HepG2 (cell line): ENCODE measurements at regions not wholly inside any gene's neighbourhood (a gene's known extent, or its start where the extent isn't known, plus 50 kb on each side); places are given as distances from the start of the nearest gene placed in this dataset.

Source experiments
- ATAC-seq: fragments of 200-7000 bp; cut with Tn5 transposase; 3 replicates; pipeline ENCODE4 v1.9.1; 2020; ENCODE audit warnings: mild to moderate bottlenecking, moderate library complexity
- BruUV-seq: library from RNA; stranded (reverse); fragments of 400-500 nt; replicated peaks from 2 replicates; lab custom pipeline; 2021; lab: Mats Ljungman, UMichigan
- CTCF ChIA-PET: fragments of 300-600 bp; formaldehyde crosslinking; extraction: SDS; loops from one replicate; lab custom pipeline; 2021; ENCODE audit warnings: low total read pairs, inconsistent platforms, low intra/inter-chr PET ratio; lab: Yijun Ruan, JAX
- POLR2A ChIA-PET: fragments of 350-600 bp; sonication (Branson Sonifier 250); formaldehyde crosslinking; loops from one replicate; lab custom pipeline; 2020; ENCODE audit warnings: antibody characterized with exemption, inconsistent platforms; lab: Yijun Ruan, JAX
- DNase-seq: peaks from one replicate; pipeline ENCODE4 v3.0.0-alpha.2; 2015; ENCODE audit warnings: low spot score
- FAIRE-seq: peaks from 3 replicates; lab custom pipeline; 2011; peaks lifted over from hg19 to GRCh38; lab: Jason Lieb, UNC
- H2AFZ ChIP-seq: one replicate; pipeline ENCODE4 v1.6.1; 2011; ENCODE audit warnings: low read length, inconsistent platforms
- H3K27ac ChIP-seq: fragments of 300-600 bp; 3 replicates; pipeline ENCODE4 v1.8.0; 2011; ENCODE audit warnings: mixed run types, mild to moderate bottlenecking, mixed read lengths, low read length, inconsistent platforms; ENCODE audit not compliant: insufficient read depth; ENCODE audit errors: extremely low read length
- H3K27me3 ChIP-seq, 2 experiments: fragments of 200-600 bp in 1 of 2; 2 replicates in 1 of 2; 3 replicates in 1 of 2; pipeline versions ENCODE4 v1.6.0 to v1.8.0; 2011; ENCODE audit warnings: low read length in 2 of 2, mild to moderate bottlenecking in 2 of 2, moderate library complexity in 2 of 2, inconsistent platforms in 1 of 2; ENCODE audit not compliant: insufficient read depth in 2 of 2, control insufficient read depth in 1 of 2
- H3K36me3 ChIP-seq, 2 experiments: fragments of 200-600 bp in 1 of 2; replicated peaks in 1 of 2; 2 replicates in 1 of 2; 3 replicates in 1 of 2; pipeline versions ENCODE4 v1.5.1 to v1.8.0; 2011; ENCODE audit warnings: low read length in 2 of 2, inconsistent platforms in 1 of 2; ENCODE audit not compliant: insufficient read depth in 2 of 2, control insufficient read depth in 1 of 2
- H3K4me1 ChIP-seq: 2 replicates; pipeline ENCODE4 v1.5.1; 2012; ENCODE audit warnings: low read length, inconsistent platforms; ENCODE audit not compliant: insufficient read depth
- H3K4me2 ChIP-seq: 2 replicates; pipeline ENCODE4 v1.6.0; 2011; ENCODE audit warnings: low read depth, low read length, inconsistent platforms
- H3K4me3 ChIP-seq, 3 experiments: fragments of 200-600 bp in 1 of 3; sonication (generic), shearing (Covaris generic) in 1 of 3; replicated peaks in 1 of 3; 2 replicates each; pipeline ENCODE4 v1.5.1; 2011 to 2016; ENCODE audit warnings: low read length in 3 of 3, inconsistent platforms in 2 of 3, low read depth in 2 of 3, mild to moderate bottlenecking in 2 of 3, control low read depth in 1 of 3, mixed read lengths in 1 of 3; ENCODE audit not compliant: insufficient read depth in 1 of 3
- H3K79me2 ChIP-seq: one replicate; pipeline ENCODE4 v1.6.1; 2011; ENCODE audit warnings: low read length, inconsistent platforms; ENCODE audit not compliant: insufficient read depth
- H3K9ac ChIP-seq: 2 replicates; pipeline ENCODE4 v1.6.0; 2011; ENCODE audit warnings: mild to moderate bottlenecking, low read depth, low read length, inconsistent platforms; ENCODE audit not compliant: insufficient read depth
- H3K9me3 ChIP-seq: 2 replicates; pipeline ENCODE4 v1.5.1; 2012; ENCODE audit warnings: mild to moderate bottlenecking, low read length
- H4K20me1 ChIP-seq: 2 replicates; pipeline ENCODE4 v1.6.0; 2011; ENCODE audit warnings: inconsistent platforms, mild to moderate bottlenecking, low read length, moderate library complexity; ENCODE audit not compliant: insufficient read depth
- SALL2 ChIP-seq: sonication (generic); formaldehyde crosslinking; IDR thresholded peaks from 2 replicates; pipeline ENCODE4 v1.8.1; 2023; ENCODE audit warnings: mild to moderate bottlenecking, missing genetic modification reagents, inconsistent platforms
- STAT6 ChIP-seq: sonication (generic); formaldehyde crosslinking; IDR thresholded peaks from 2 replicates; pipeline ENCODE4 v1.4.0; 2020; ENCODE audit warnings: missing genetic modification reagents, mild to moderate bottlenecking, borderline replicate concordance
- ZBTB7A ChIP-seq: sonication (generic); formaldehyde crosslinking; IDR thresholded peaks from 2 replicates; pipeline ENCODE4 v1.8.0; 2022; ENCODE audit warnings: mild to moderate bottlenecking, missing genetic modification reagents
- ZHX2 ChIP-seq, 2 experiments: sonication (generic) in 1 of 2; formaldehyde crosslinking in 1 of 2; IDR thresholded peaks; 2 replicates each; pipeline versions ENCODE4 v1.6.1 to v1.9.0; 2014 to 2022; ENCODE audit warnings: antibody characterized with exemption in 1 of 2, borderline replicate concordance in 1 of 2, inconsistent platforms in 1 of 2, low read depth in 1 of 2, missing genetic modification reagents in 1 of 2
- ZNF580 ChIP-seq: IDR thresholded peaks from 2 replicates; pipeline ENCODE4 v1.6.1; 2016; ENCODE audit warnings: low read depth, borderline replicate concordance
- ZNF850 ChIP-seq: sonication (generic); formaldehyde crosslinking; conservative IDR thresholded peaks from 2 replicates; pipeline ENCODE4 v1.9.0; 2021; ENCODE audit warnings: mild to moderate bottlenecking, missing genetic modification reagents
- ZSCAN20 ChIP-seq: sonication (generic); formaldehyde crosslinking; IDR thresholded peaks from 2 replicates; pipeline ENCODE4 v1.4.0; 2020; ENCODE audit warnings: missing genetic modification reagents, mild to moderate bottlenecking, borderline replicate concordance
- in situ Hi-C: cut with HindIII; loops from 2 replicates; pipeline ENCODE4 v1.10.0; 2017; ENCODE audit warnings: low pct_unique_long_range_greater_than_20kb; ENCODE audit not compliant: extremely low pct_ligation_motif_present
- intact Hi-C: fragments of 100-400 bp; cut with micrococcal nuclease; formaldehyde crosslinking; loops from one replicate; pipeline ENCODE4 v1.10.0; 2022; ENCODE audit not compliant: unreplicated experiment
- TF ChIP-seq, protein P1 (sequence below): sonication (generic); formaldehyde crosslinking; IDR thresholded peaks from 2 replicates; pipeline ENCODE4 v1.4.0; 2020; ENCODE audit warnings: mild to moderate bottlenecking, low read depth, missing genetic modification reagents

GRCh38 chr7:94228223-94228622 is 166.5 kb upstream of the COL1A2 start:
- CTCF ChIA-PET: no interaction called here
- TF ChIP-seq ZNF580 (CRISPR knock-in tag) (no peak), ZHX2 (IDR thresholded peaks at IDR 0.05; ENCODE audit: low read depth) (no peak), ZHX2 (CRISPR knock-in tag; IDR thresholded peaks at IDR 0.05; ENCODE audit: borderline replicate concordance) (no peak), ZNF850 (no peak), ZSCAN20 (CRISPR knock-in tag) (no peak), ZBTB7A (no peak), STAT6 (no peak), SALL2 (no peak)
- TF ChIP-seq, protein P1, sequence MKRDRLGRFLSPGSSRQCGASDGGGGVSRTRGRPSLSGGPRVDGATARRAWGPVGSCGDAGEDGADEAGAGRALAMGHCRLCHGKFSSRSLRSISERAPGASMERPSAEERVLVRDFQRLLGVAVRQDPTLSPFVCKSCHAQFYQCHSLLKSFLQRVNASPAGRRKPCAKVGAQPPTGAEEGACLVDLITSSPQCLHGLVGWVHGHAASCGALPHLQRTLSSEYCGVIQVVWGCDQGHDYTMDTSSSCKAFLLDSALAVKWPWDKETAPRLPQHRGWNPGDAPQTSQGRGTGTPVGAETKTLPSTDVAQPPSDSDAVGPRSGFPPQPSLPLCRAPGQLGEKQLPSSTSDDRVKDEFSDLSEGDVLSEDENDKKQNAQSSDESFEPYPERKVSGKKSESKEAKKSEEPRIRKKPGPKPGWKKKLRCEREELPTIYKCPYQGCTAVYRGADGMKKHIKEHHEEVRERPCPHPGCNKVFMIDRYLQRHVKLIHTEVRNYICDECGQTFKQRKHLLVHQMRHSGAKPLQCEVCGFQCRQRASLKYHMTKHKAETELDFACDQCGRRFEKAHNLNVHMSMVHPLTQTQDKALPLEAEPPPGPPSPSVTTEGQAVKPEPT (CRISPR knock-in tag): no peak

More at GRCh38 chr7:94228223-94228622, 166.5 kb upstream of the COL1A2 start:
- Histone ChIP-seq H4K20me1 (no peaks in the 10 kb centered on the region), H3K9me3 (no peaks in the 10 kb centered on the region), H3K36me3 (no peaks in the 10 kb centered on the region), H3K4me2 (no peak overlapping the region), H3K9ac (no peak overlapping the region), H3K27ac (no peak overlapping the region), H3K79me2 (no peaks in the 10 kb centered on the region), H2AFZ (no peak overlapping the region), H3K4me1 (no peaks in the 10 kb centered on the region), H3K4me3 (no peak overlapping the region), H3K27me3 (no peaks in the 10 kb centered on the region)
- POLR2A ChIA-PET: no interaction called here
- no TSS peak for BruUV-seq
- FAIRE-seq: no peak
- DNase-seq: no peak
- in situ Hi-C loops: no loop called here
- intact Hi-C loops: no loop called here
- ATAC-seq: no peak
